NB4 (cell line): ENCODE measurements at regions not wholly inside any gene's neighbourhood (a gene's known extent, or its start where the extent isn't known, plus 50 kb on each side); places are given as distances from the start of the nearest gene placed in this dataset.

Experiments used
- CTCF ChIP-seq: IDR thresholded peaks from one replicate; pipeline ENCODE4 v1.5.1; 2012; ENCODE audit warnings: low read depth, low read length
- MAX ChIP-seq: IDR thresholded peaks from 2 replicates; pipeline ENCODE4 v1.6.1; 2011; ENCODE audit warnings: low read depth, low read length
- MYC ChIP-seq: IDR thresholded peaks from 2 replicates; pipeline ENCODE4 v1.6.1; 2011; ENCODE audit warnings: low read depth, low read length
- POLR2A ChIP-seq: IDR thresholded peaks from 2 replicates; pipeline ENCODE4 v1.6.1; 2011; ENCODE audit warnings: mild to moderate bottlenecking; ENCODE audit not compliant: insufficient read length; ENCODE audit errors: extremely low read depth

DNA sequence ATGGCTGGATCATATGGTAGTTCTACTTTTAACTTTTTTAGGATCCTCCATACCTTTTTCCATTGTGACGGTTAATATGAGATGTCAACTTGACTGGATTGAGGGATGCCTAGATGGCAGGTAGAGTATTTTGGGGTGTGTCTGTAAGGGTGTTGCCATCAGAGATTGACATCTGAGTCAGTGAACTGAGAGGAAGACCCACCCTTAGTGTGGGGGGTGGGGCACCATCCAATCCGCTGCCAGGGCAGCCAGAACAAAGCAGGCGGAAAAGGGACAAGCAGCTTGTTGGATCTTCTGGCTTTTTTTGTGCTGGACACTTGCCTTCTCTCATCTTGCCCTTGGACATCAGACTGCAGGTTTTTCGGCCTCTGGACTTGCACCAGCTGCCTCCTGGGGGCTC lies 168.5 kb upstream of the CXCL13 start:
- TF ChIP-seq POLR2A, result no peak
- TF ChIP-seq CTCF, result no peak
- no peak for TF ChIP-seq MYC
- no peak for TF ChIP-seq MAX
